HG03565 (cell line): ENCODE measurements at regions not wholly inside any gene's neighbourhood (a gene's known extent, or its start where the extent isn't known, plus 50 kb on each side); places are given as distances from the start of the nearest gene placed in this dataset.
"Not testable (repeated sequence)": the region's sequence is repeated elsewhere in the genome, so short reads cannot be mapped to it uniquely, and the experiment has no call there.

Experiments
- ATAC-seq: cut with Tn5 transposase; IDR thresholded peaks from one replicate; pipeline ENCODE4 v1.9.1; 2021; ENCODE audit warnings: mild to moderate bottlenecking, moderate library complexity; ENCODE audit not compliant: unreplicated experiment

- no peak for ATAC-seq
Observed at GRCh38 chr10:130498934-130499333, 362.7 kb downstream of the GLRX3 start.

DNA sequence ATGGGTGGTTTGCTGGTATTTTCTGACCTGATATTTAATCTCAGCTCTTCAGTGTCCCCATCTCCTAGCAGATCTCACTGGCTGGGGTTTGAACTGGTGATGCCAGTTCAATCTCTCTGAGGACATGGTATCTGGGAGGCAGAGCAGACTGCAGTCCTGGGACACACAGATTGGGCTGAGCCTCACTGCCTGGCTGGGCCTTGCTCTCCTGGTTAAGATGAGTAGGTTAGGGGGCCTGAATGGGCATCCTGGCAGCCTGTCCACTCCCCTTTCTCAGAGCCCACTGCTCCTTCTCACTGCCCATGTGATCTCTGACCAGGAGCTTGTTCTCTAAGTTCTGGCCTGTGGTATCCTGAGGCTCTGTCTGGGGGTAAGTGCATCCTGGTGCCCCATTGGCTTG lies 363.4 kb downstream of the GLRX3 start:
- no peak for ATAC-seq

DNA sequence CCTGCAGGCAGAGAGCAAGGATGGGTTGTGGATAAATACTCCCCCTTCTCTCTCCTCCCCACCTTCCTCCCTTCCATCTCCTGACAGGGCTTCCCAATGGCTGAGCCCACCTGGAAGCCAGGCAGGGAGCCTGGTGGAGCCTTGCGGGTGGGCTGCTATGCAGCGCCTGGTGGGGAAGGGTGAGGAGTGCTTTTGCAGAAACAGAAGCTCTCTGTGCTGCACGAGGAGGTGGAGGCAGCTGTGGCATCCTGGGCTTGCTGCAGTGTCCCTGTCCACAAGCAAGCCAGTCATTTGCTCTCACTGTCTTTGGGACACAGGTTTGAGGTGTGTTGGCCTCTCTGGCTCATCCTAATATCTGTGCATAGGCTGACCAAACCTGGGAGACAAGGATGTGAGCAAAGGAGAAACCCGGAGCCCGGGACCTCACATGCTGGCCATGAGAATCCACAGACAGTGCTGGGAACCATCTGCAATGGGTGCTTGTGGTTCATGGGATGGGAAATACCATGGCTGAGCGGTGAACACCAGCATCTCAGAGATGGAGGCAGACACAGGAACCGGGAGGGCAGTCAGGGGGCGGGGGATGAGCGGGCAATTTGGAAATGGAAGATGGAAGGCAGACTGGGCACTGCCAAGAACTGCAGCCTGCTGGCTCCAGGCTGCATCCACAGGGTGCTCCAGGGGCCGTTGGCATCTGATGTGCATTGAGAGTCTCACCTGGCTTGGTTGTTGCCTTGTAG lies 364.2 kb downstream of the GLRX3 start:
- ATAC-seq, result no peak

GRCh38 chr10:130507461-130507860 lies 371.3 kb downstream of the GLRX3 start:
- no peak for ATAC-seq

- ATAC-seq, result no peak
Observed at GRCh38 chr10:130509881-130510689, 373.9 kb downstream of the GLRX3 start.

GRCh38 chr10:130510755-130511154 lies 374.6 kb downstream of the GLRX3 start:
- ATAC-seq, result no peak

- no peak for ATAC-seq
Observed at GRCh38 chr10:130511766-130512165, 375.6 kb downstream of the GLRX3 start.

DNA sequence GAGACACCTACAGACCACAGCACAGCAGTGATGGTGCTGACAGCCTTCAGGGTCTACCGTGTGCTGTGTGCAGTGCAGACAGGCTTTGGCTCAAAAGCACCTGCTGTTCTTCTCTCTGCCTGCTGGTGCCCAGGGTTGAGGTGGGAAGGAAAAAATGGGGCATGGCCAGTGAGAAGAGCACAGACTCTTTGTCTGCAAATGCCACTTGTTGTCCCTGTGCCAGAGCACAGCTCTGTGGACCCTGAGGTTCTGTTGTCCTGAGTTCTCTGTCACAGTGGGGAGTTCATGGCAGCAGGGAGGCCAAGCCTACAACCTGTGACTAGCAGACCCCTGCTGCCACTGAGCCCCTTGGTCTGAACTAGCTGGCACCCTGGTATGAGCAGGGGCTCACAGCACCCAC lies 376.7 kb downstream of the GLRX3 start:
- no peak for ATAC-seq

DNA sequence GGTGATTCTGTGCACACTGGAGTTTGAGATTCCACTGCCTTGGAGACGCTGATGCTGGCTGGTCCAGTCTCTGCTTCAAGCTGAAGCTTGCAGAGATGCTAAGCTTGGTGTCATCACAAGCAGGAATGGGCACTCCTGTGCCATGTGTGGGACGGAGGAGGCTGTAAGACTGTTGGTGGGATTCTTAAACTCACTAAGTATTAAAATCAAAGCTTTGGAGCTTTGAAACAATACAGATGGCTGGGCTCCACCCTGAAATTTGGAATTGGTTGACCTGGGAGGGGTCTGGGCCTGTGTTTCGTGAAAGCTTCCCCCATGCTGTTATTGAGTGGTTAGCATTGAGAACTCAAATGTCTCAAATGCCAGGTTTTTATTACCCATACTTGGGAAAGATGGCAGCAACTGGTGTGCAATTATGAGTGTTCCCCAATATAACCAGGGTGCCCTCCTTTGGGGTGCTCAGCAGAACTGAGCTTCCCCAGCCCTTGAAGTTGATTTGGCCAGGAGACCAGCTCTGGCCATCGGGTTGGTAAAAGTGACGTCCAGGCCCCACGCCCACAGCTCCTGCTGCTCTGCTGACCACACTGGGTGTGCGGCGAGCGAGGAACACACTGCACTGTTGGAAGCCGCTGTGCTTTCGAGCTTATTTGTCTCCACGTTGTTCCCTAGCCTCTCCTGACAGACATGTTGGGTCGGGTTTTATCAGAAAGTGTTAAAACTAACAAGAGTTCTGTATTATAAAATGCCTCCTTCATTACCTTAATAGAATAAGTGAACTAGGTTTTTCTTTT lies 377.7 kb downstream of the GLRX3 start:
- no peak for ATAC-seq

GRCh38 chr10:130515670-130516069 lies 379.5 kb downstream of the GLRX3 start:
- no peak for ATAC-seq

- no peak for ATAC-seq
Observed at GRCh38 chr10:130516141-130516735, 380.0 kb downstream of the GLRX3 start.

DNA sequence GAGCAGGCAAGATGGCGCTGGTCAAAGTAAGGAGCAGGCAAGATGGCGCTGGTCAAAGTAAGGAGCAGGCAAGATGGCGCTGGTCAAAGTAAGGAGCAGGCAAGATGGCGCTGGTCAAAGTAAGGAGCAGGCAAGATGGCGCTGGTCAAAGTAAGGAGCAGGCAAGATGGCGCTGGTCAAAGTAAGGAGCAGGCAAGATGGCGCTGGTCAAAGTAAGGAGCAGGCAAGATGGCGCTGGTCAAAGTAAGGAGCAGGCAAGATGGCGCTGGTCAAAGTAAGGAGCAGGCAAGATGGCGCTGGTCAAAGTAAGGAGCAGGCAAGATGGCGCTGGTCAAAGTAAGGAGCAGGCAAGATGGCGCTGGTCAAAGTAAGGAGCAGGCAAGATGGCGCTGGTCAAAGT lies 382.7 kb downstream of the GLRX3 start:
- ATAC-seq, result not testable (repeated sequence)

DNA sequence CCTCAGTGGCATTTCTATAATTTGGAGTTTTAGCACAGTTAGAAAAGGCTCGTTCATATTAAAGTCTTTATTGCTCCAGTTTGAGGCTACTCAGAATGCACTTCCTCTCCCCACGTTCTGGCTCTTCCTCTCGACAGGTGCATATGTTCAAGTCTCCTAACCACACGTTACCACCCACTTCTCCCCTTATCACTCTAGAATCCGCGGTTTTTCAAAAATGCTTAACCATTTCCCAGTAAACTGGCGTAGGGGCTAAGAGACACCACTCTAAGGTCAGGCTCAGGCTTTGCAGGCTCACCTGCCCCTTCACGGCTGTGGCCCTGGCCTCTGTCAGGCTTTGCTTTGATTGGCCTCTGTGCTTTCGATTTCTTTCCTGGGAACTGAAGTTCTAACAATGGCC lies 383.6 kb downstream of the GLRX3 start:
- no peak for ATAC-seq

GRCh38 chr10:130531312-130531711 lies 395.1 kb downstream of the GLRX3 start:
- no peak for ATAC-seq

DNA sequence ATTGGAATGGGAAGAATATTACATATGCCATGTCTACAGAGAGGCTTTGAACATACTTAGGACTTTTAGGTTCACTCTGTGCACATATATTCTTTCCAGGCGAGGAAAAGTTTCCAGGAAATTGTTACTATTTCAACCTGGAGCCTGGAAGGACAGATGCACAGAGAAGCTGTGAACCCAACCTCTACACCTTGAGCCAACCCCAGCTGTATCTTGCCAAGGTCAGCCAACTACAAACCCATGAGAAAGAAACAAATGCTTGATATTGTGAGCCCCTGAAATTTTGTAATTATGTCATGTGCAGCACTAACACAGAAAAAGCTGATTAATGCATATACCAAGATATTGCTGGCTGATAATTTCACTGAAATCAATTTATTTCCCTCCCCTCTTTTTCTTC lies 404.9 kb downstream of the GLRX3 start:
- ATAC-seq, result no peak

- ATAC-seq, result no peak
Observed at GRCh38 chr10:130542761-130543160, 406.6 kb downstream of the GLRX3 start.

DNA sequence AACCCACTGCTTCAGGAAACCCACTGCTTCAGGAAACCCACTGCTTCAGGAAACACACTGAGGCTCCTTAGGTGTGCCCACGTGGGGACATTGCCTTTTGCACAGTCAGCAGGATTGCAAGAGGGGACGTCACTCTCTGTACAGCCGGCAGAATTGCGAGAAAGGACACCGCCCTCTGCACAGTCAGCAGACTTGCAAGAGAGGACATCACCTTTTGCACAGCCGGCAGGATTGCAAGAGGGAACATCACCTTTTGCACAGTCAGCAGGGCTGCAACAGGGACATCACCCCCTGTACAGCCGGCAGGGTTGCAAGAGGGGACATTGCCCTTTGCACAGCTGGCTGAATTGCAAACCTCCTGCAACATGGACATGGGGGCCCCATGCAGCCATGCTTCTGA lies 407.6 kb downstream of the GLRX3 start:
- no peak for ATAC-seq

DNA sequence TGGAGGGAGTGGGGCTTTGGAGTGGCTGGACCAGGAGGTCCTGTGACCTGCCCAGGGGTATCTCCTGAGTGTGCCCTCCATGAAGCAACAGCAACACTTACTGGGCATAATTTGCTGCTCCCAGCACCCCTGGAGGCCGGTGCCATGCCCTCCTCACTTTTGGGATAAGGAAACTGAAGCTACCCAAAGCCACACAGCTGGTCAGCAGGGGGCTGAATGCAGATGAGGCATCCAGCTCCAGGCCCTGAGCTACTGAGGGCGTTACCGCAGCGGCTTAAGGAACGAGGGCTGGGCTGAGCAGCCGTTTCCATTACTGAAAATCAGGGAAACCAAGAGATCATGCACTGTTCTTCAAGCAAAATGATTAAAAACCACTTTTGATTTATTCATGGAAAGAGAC lies 408.9 kb downstream of the GLRX3 start:
- no peak for ATAC-seq

DNA sequence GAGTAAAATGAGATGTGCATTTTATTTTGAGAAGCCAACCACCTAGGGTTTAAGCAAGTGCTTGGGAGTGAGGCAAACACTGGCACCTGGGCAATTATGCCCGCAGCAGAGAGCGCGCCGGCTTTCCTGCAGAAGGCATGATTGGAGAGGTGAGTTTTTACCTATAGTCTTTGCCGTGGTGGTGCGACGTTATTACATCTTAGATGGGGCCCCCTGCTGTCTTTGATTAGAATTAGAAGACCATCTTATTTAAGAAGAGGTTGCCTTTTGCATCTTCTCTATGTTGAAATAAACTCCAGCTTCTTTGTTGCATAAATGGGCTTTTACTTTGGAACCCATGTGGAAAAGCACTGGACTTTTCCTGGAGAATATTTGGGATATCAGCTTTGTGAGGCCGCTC lies 409.5 kb downstream of the GLRX3 start:
- no peak for ATAC-seq

DNA sequence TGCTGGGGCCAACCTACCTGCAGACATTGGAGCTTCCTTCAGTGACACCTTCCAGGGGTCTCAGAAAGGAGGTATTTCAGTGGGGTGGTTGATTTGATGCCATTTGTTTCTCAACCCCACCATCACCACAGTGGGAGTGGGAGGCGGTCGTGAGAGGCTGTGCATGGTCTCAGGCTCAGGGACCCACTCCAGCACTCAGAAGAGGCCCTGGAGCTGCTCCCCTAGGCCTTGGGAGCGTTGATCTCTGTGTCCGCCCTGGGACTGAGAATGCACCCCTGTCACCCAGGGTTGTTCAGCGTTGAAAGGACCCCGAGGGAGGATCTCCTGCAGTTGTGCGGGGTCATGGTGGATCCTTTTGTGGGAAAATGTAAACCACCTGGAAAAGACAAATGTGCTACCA lies 410.6 kb downstream of the GLRX3 start:
- no peak for ATAC-seq

DNA sequence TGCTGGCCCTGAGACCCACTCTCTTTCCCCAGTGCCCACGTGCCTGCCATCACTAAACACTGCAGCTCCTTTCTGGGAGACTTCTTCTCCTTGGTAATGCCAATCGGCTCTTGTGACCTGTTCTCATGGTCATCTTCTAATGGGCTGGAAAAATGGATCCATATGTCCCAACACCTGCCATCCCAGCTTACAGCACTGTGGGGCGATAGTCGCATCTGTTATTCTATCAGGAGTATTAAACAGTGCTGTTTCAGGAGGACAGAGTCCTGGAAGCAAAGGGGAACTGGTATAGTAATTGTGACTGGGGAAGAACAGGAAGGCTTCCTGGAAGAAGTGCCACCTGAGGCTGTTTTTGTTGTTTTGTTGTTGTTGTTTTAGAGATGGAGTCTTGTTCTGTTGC lies 411.2 kb downstream of the GLRX3 start:
- no peak for ATAC-seq
